T47D (cell line): ENCODE measurements at regions not wholly inside any gene's neighbourhood (a gene's known extent, or its start where the extent isn't known, plus 50 kb on each side); places are given as distances from the start of the nearest gene placed in this dataset.
"Not testable (repeated sequence)": the region's sequence is repeated elsewhere in the genome, so short reads cannot be mapped to it uniquely, and the experiment has no call there.

Source experiments
- DNase-seq, 2 experiments: peaks; one replicate each; pipeline versions ENCODE4 v3.0.0 to v3.0.0-alpha.2; 2011 to 2012; ENCODE audit warnings: low read depth in 1 of 2, low spot score in 1 of 2
- JUND ChIP-seq: IDR thresholded peaks from 2 replicates; pipeline ENCODE4 v1.6.1; 2012; ENCODE audit warnings: low read depth
- in situ Hi-C: cut with HindIII; loops from 2 replicates; pipeline ENCODE4 v1.10.0; 2016; ENCODE audit warnings: low sequenced_read_pairs, low pct_unique_long_range_greater_than_20kb

GRCh38 chr5:11392-11791 lies 80.6 kb upstream of the PLEKHG4B start:
- DNase-seq, in situ Hi-C loops: not testable (repeated sequence)

- in situ Hi-C loops, result no loop called here
- peak in 1 of 2 experiments; percentile 60 for DNase-seq
- TF ChIP-seq JUND, result no peak
Observed at GRCh38 chr5:11898-12297, 80.1 kb upstream of the PLEKHG4B start.

GRCh38 chr5:13234-13633 lies 78.7 kb upstream of the PLEKHG4B start:
- DNase-seq, result no peak
- TF ChIP-seq JUND, result no peak
- in situ Hi-C loops, result no loop called here

- in situ Hi-C loops, result not testable (repeated sequence)
- peak in 1 of 2 experiments; percentile 68 for DNase-seq
Observed at GRCh38 chr5:14676-15075, 77.3 kb upstream of the PLEKHG4B start.

- DNase-seq, in situ Hi-C loops: not testable (repeated sequence)
Observed at GRCh38 chr5:20276-20675, 71.7 kb upstream of the PLEKHG4B start.

- no peak for TF ChIP-seq JUND
- peak in 1 of 2 experiments; percentile 82 for DNase-seq
- in situ Hi-C loops, result no loop called here
Observed at GRCh38 chr5:21654-22233, 70.2 kb upstream of the PLEKHG4B start.

- in situ Hi-C loops, result not testable (repeated sequence)
Observed at GRCh38 chr5:23907-24306, 68.1 kb upstream of the PLEKHG4B start.

GRCh38 chr5:25067-25466 lies 66.9 kb upstream of the PLEKHG4B start:
- in situ Hi-C loops, DNase-seq: not testable (repeated sequence)

More at GRCh38 chr5:23907-24306, 68.1 kb upstream of the PLEKHG4B start:
- not testable (repeated sequence) for DNase-seq

- in situ Hi-C loops, result no loop called here
Observed at GRCh38 chr5:30131-30530, 61.8 kb upstream of the PLEKHG4B start.

GRCh38 chr5:30556-30955 lies 61.4 kb upstream of the PLEKHG4B start:
- in situ Hi-C loops, DNase-seq: not testable (repeated sequence)

More at GRCh38 chr5:30131-30530, 61.8 kb upstream of the PLEKHG4B start:
- no peak for TF ChIP-seq JUND
- DNase-seq, result no peak

- no peak for DNase-seq
- in situ Hi-C loops, result no loop called here
- TF ChIP-seq JUND, result no peak
Observed at GRCh38 chr5:32165-32564, 59.8 kb upstream of the PLEKHG4B start.

- in situ Hi-C loops, DNase-seq: not testable (repeated sequence)
Observed at GRCh38 chr5:35521-35920, 56.4 kb upstream of the PLEKHG4B start.

- in situ Hi-C loops, result not testable (repeated sequence)
Observed at GRCh38 chr5:37207-37606, 54.8 kb upstream of the PLEKHG4B start.

GRCh38 chr5:39979-40583 lies 51.9 kb upstream of the PLEKHG4B start:
- in situ Hi-C loops, result no loop called here
- DNase-seq, result no peak
- no peak for TF ChIP-seq JUND

More at GRCh38 chr5:37207-37606, 54.8 kb upstream of the PLEKHG4B start:
- not testable (repeated sequence) for DNase-seq
